Activated CD8-positive, alpha-beta memory T cell treated with anti-CD3 and anti-CD28 coated beads, Interleukin-2, amount 50 U/mL, for 1 hour (primary cell): ENCODE measurements at regions not wholly inside any gene's neighbourhood (a gene's known extent, or its start where the extent isn't known, plus 50 kb on each side); places are given as distances from the start of the nearest gene placed in this dataset.
"Not testable (repeated sequence)": the region's sequence is repeated elsewhere in the genome, so short reads cannot be mapped to it uniquely, and the experiment has no call there.

ENCODE experiments used
- DNase-seq: peaks from one replicate; pipeline ENCODE4 v3.0.0-alpha.2; 2020; ENCODE audit errors: extremely low read depth

GRCh38 chr4:42824278-42824977 lies 68.1 kb upstream of the GRXCR1 start:
- DNase-seq = no peak

GRCh38 chr4:42821230-42821629 lies 71.3 kb upstream of the GRXCR1 start:
- no peak for DNase-seq

- DNase-seq = no peak
These were observed 72.5 kb upstream of the GRXCR1 start for GRCh38 chr4:42819863-42820514.

- DNase-seq = no peak
These were observed 74.6 kb upstream of the GRXCR1 start for GRCh38 chr4:42817913-42818312.

GRCh38 chr4:42816880-42817400 lies 75.6 kb upstream of the GRXCR1 start:
- DNase-seq = no peak

- no peak for DNase-seq
These were observed 76.2 kb upstream of the GRXCR1 start for GRCh38 chr4:42816189-42816879.

- DNase-seq = no peak
These were observed 83.0 kb upstream of the GRXCR1 start for GRCh38 chr4:42809419-42810084.

- DNase-seq = no peak
These were observed 86.1 kb upstream of the GRXCR1 start for GRCh38 chr4:42806303-42806835.

GRCh38 chr4:42789041-42789567 lies 103.4 kb upstream of the GRXCR1 start:
- no peak for DNase-seq

GRCh38 chr4:42787079-42787463 lies 105.4 kb upstream of the GRXCR1 start:
- DNase-seq = no peak

- no peak for DNase-seq
These were observed 106.0 kb upstream of the GRXCR1 start for GRCh38 chr4:42786350-42787078.

GRCh38 chr4:42785817-42786216 lies 106.7 kb upstream of the GRXCR1 start:
- no peak for DNase-seq

GRCh38 chr4:42781315-42781714 lies 111.2 kb upstream of the GRXCR1 start:
- DNase-seq = no peak

GRCh38 chr4:42778349-42778748 lies 114.2 kb upstream of the GRXCR1 start:
- no peak for DNase-seq

GRCh38 chr4:42768125-42768748 lies 111.3 kb upstream of the ATP8A1 start:
- DNase-seq = no peak

GRCh38 chr4:42767669-42768068 lies 110.8 kb upstream of the ATP8A1 start:
- DNase-seq = no peak

- no peak for DNase-seq
These were observed 104.9 kb upstream of the ATP8A1 start for GRCh38 chr4:42761804-42762203.

- DNase-seq = not testable (repeated sequence)
These were observed 98.1 kb upstream of the ATP8A1 start for GRCh38 chr4:42754965-42755364.

- no peak for DNase-seq
These were observed 94.7 kb upstream of the ATP8A1 start for GRCh38 chr4:42751587-42751986.

- DNase-seq = no peak
These were observed 94.0 kb upstream of the ATP8A1 start for GRCh38 chr4:42750856-42751255.

GRCh38 chr4:42750091-42750490 lies 93.2 kb upstream of the ATP8A1 start:
- DNase-seq = peak; percentile 3
